ENCODE measurements at regions not wholly inside any gene's neighbourhood (a gene's known extent, or its start where the extent isn't known, plus 50 kb on each side); places are given as distances from the start of the nearest gene placed in this dataset.

- TF ChIP-seq CTCF (conservative IDR thresholded peaks at IDR 0.05; ENCODE audit: low read length) (no peak), EZH2phosphoT487 (IDR thresholded peaks at IDR 0.05; ENCODE audit: borderline replicate concordance, low read depth, low read length) (no peak)
These were observed 155.8 kb upstream of the UBL3 start for GRCh38 chr13:30006246-30006645.

Measured in OCI-LY7 (cell line).